H9 (cell line): ENCODE measurements at regions not wholly inside any gene's neighbourhood (a gene's known extent, or its start where the extent isn't known, plus 50 kb on each side); places are given as distances from the start of the nearest gene placed in this dataset.
A peak's percentile ranks its signal among the peaks of the same experiment; 100 is the strongest.

Source experiments
- DNase-seq: peaks from one replicate; pipeline ENCODE4 v3.0.0-alpha.2; 2017
- H2AFZ ChIP-seq: one replicate; pipeline ENCODE4 v1.6.1; 2013; ENCODE audit warnings: mild to moderate bottlenecking, low read length, control low read depth, moderate library complexity
- H2AK5ac ChIP-seq: 2 replicates; pipeline ENCODE4 v1.6.1; 2013; ENCODE audit warnings: low read length, control low read depth, mixed read lengths; ENCODE audit not compliant: insufficient read length
- H2BK120ac ChIP-seq: one replicate; pipeline ENCODE4 v1.6.1; 2013; ENCODE audit warnings: low read depth, mild to moderate bottlenecking, low read length, control low read depth, inconsistent platforms; ENCODE audit not compliant: poor library complexity, severe bottlenecking
- H2BK12ac ChIP-seq: 2 replicates; pipeline ENCODE4 v1.6.1; 2013; ENCODE audit warnings: low read length, control low read depth, mixed read lengths, low read depth; ENCODE audit not compliant: insufficient read length
- H2BK15ac ChIP-seq: 2 replicates; pipeline ENCODE4 v1.6.1; 2013; ENCODE audit warnings: low read depth, low read length, control low read depth
- H2BK20ac ChIP-seq: one replicate; pipeline ENCODE4 v1.6.1; 2013; ENCODE audit warnings: low read depth, mild to moderate bottlenecking, low read length, control low read depth, inconsistent platforms; ENCODE audit not compliant: poor library complexity, severe bottlenecking
- H2BK5ac ChIP-seq: 2 replicates; pipeline ENCODE4 v1.6.1; 2013; ENCODE audit warnings: low read length, control low read depth, mixed read lengths; ENCODE audit not compliant: insufficient read length
- H3K14ac ChIP-seq: 2 replicates; pipeline ENCODE4 v1.6.1; 2013; ENCODE audit warnings: low read length, control low read depth; ENCODE audit not compliant: insufficient read depth
- H3K18ac ChIP-seq: 2 replicates; pipeline ENCODE4 v1.6.1; 2013; ENCODE audit warnings: low read depth, mild to moderate bottlenecking, mixed read lengths, low read length, control low read depth; ENCODE audit not compliant: insufficient read length
- H3K23ac ChIP-seq: 2 replicates; pipeline ENCODE4 v1.6.1; 2013; ENCODE audit warnings: low read length, control low read depth, mixed read lengths, low read depth; ENCODE audit not compliant: insufficient read length
- H3K23me2 ChIP-seq: 2 replicates; pipeline ENCODE4 v1.6.1; 2013; ENCODE audit warnings: low read depth, mild to moderate bottlenecking, mixed read lengths, low read length, control low read depth; ENCODE audit not compliant: insufficient read length, poor library complexity, severe bottlenecking
- H3K27ac ChIP-seq: 2 replicates; pipeline ENCODE4 v1.5.1; 2013; ENCODE audit warnings: low read length, control low read depth, mixed read lengths, low read depth; ENCODE audit not compliant: insufficient read length
- H3K27me3 ChIP-seq: 2 replicates; pipeline ENCODE4 v1.6.1; 2013; ENCODE audit warnings: low read length, control low read depth, inconsistent platforms; ENCODE audit not compliant: insufficient read depth
- H3K4ac ChIP-seq: 2 replicates; pipeline ENCODE4 v1.6.1; 2013; ENCODE audit warnings: low read depth, mild to moderate bottlenecking, control low read depth, inconsistent platforms, low read length, moderate library complexity
- H3K4me1 ChIP-seq: 2 replicates; pipeline ENCODE4 v1.6.1; 2013; ENCODE audit warnings: low read length, control low read depth, inconsistent platforms; ENCODE audit not compliant: insufficient read depth
- H3K4me2 ChIP-seq: 2 replicates; pipeline ENCODE4 v1.6.1; 2013; ENCODE audit warnings: low read length, control low read depth, mixed read lengths; ENCODE audit not compliant: insufficient read length, insufficient read depth
- H3K56ac ChIP-seq: 2 replicates; pipeline ENCODE4 v1.6.1; 2013; ENCODE audit warnings: low read depth, mild to moderate bottlenecking, mixed read lengths, low read length, control low read depth; ENCODE audit not compliant: insufficient read length
- H3K79me1 ChIP-seq: 2 replicates; pipeline ENCODE4 v1.6.1; 2013; ENCODE audit warnings: low read depth, mild to moderate bottlenecking, moderate library complexity, low read length, control low read depth, inconsistent platforms; ENCODE audit not compliant: insufficient read depth, poor library complexity, severe bottlenecking
- H3K79me2 ChIP-seq: 2 replicates; pipeline ENCODE4 v1.6.1; 2013; ENCODE audit warnings: low read length, control low read depth, inconsistent platforms; ENCODE audit not compliant: insufficient read depth
- H3K9ac ChIP-seq: 2 replicates; pipeline ENCODE4 v1.6.1; 2013; ENCODE audit warnings: low read length, control low read depth, mixed read lengths; ENCODE audit not compliant: insufficient read length; ENCODE audit errors: extremely low read depth
- H3K9me3 ChIP-seq: one replicate; pipeline ENCODE4 v1.6.1; 2013; ENCODE audit warnings: low read depth, low read length, inconsistent platforms; ENCODE audit not compliant: control insufficient read depth
- H3T11ph ChIP-seq: one replicate; pipeline ENCODE4 v1.6.1; 2013; ENCODE audit warnings: mild to moderate bottlenecking, low read length, control low read depth, inconsistent platforms
- H4K20me1 ChIP-seq: one replicate; pipeline ENCODE4 v1.6.1; 2013; ENCODE audit not compliant: control insufficient read depth, insufficient read length, insufficient read depth
- H4K5ac ChIP-seq: 2 replicates; pipeline ENCODE4 v1.6.1; 2013; ENCODE audit warnings: low read depth, mild to moderate bottlenecking, mixed read lengths, low read length, control low read depth; ENCODE audit not compliant: insufficient read length
- H4K8ac ChIP-seq: replicated peaks from 2 replicates; pipeline ENCODE4 v1.6.1; 2013; ENCODE audit warnings: low read length, control low read depth, mixed read lengths, low read depth; ENCODE audit not compliant: insufficient read length
- H4K91ac ChIP-seq: 2 replicates; pipeline ENCODE4 v1.6.1; 2013; ENCODE audit warnings: low read depth, mild to moderate bottlenecking, moderate library complexity, mixed read lengths, low read length, control low read depth; ENCODE audit not compliant: insufficient read length
- H3K27ac Mint-ChIP-seq, 3 experiments: 2 replicates in 2 of 3; 3 replicates in 1 of 3; pipeline ENCODE4 v1.8.0; 2020 to 2021; ENCODE audit warnings: mixed read lengths in 3 of 3, mild to moderate bottlenecking in 1 of 3, moderate library complexity in 1 of 3
- H3K27me3 Mint-ChIP-seq: 2 replicates; pipeline ENCODE4 v1.8.0; 2021; ENCODE audit warnings: low read depth, mild to moderate bottlenecking, moderate library complexity, mixed read lengths
- H3K36me3 Mint-ChIP-seq, 3 experiments: 2 replicates in 2 of 3; 3 replicates in 1 of 3; pipeline ENCODE4 v1.8.0; 2020 to 2021; ENCODE audit warnings: low read depth in 3 of 3, mixed read lengths in 3 of 3; ENCODE audit not compliant: insufficient read depth in 1 of 3
- H3K4me1 Mint-ChIP-seq, 2 experiments: 2 replicates each; pipeline ENCODE4 v1.8.0; 2020; ENCODE audit warnings: mixed read lengths in 2 of 2
- H3K4me3 Mint-ChIP-seq, 2 experiments: 2 replicates in 1 of 2; 3 replicates in 1 of 2; pipeline ENCODE4 v1.8.0; 2020 to 2021; ENCODE audit warnings: mild to moderate bottlenecking in 2 of 2, mixed read lengths in 2 of 2, moderate library complexity in 1 of 2
- H3K9me3 Mint-ChIP-seq, 2 experiments: 2 replicates in 1 of 2; 3 replicates in 1 of 2; pipeline ENCODE4 v1.8.0; 2020; ENCODE audit warnings: mild to moderate bottlenecking in 2 of 2, mixed read lengths in 2 of 2, moderate library complexity in 1 of 2
- CTCF ChIP-seq: fragments of 200-600 bp; sonication (generic); conservative IDR thresholded peaks from 3 replicates; pipeline ENCODE4 v1.8.0; 2021; ENCODE audit warnings: antibody characterized with exemption, mild to moderate bottlenecking
- WGBS: extraction: QIAGEN DNeasy Blood & Tissue Kit; methylation state at CpG from one replicate; pipeline ENCODE4 v1.1.7; 2013; ENCODE audit warnings: missing lambda C conversion rate, low lambda C conversion rate, mixed read lengths; ENCODE audit not compliant: insufficient read length; ENCODE audit errors: extremely low coverage; 5-methylcytosine and 5-hydroxymethylcytosine counted together

GRCh38 chr6:28588666-28589065 lies 63.0 kb downstream of the GPX5 start:
- H3K4me2 ChIP-seq = peak overlapping the region; percentile 79
- H2AK5ac ChIP-seq = no peak overlapping the region
- no peak overlapping the region for H2BK20ac ChIP-seq
- Mint-ChIP-seq H3K27ac (no peak overlapping the region), H3K4me1 (peaks cover 28 to 35% of the 10 kb centered on the region in 2 experiments), H3K36me3 (no peaks in the 10 kb centered on the region), H3K27me3 (peaks cover 27% of the 10 kb centered on the region), H3K9me3 (peaks cover 0 to 3% of the 10 kb centered on the region in 2 experiments; a peak in 1 of 5 replicates), H3K4me3 (peak overlapping the region; percentile 78 to 95)
- H3K23me2 ChIP-seq = peaks cover 18% of the 10 kb centered on the region
- no peak overlapping the region for H4K91ac ChIP-seq
- H3K27ac ChIP-seq = no peak overlapping the region
- 0 out of 2 replicates have a peak, but pooled peaks cover 3% of the 10 kb centered on the region for H3K4me1 ChIP-seq
- H2BK120ac ChIP-seq = no peak overlapping the region
- H3K23ac ChIP-seq = no peak overlapping the region
- no peak for TF ChIP-seq CTCF
- H3K4ac ChIP-seq = no peak overlapping the region
- H2BK5ac ChIP-seq = no peak overlapping the region
- DNase-seq = no peak
- H3K9me3 ChIP-seq = no peaks in the 10 kb centered on the region
- no peak overlapping the region for H3K14ac ChIP-seq
- no peak overlapping the region for H4K5ac ChIP-seq
- no peak overlapping the region for H3K9ac ChIP-seq
- H2BK15ac ChIP-seq = no peak overlapping the region
- H4K8ac ChIP-seq = no peak overlapping the region
- WGBS = no CpG with 5 or more reads among the region's 3 CpGs
- no peaks in the 10 kb centered on the region for H3K27me3 ChIP-seq
- no peaks in the 10 kb centered on the region for H3K79me1 ChIP-seq
- H3K56ac ChIP-seq = no peak overlapping the region
- H4K20me1 ChIP-seq = no peaks in the 10 kb centered on the region
- H3T11ph ChIP-seq = no peak overlapping the region
- H3K79me2 ChIP-seq = no peaks in the 10 kb centered on the region
- no peak overlapping the region for H3K18ac ChIP-seq
- no peak overlapping the region for H2AFZ ChIP-seq
- no peak overlapping the region for H2BK12ac ChIP-seq
